PC-3 (cell line): ENCODE measurements at regions not wholly inside any gene's neighbourhood (a gene's known extent, or its start where the extent isn't known, plus 50 kb on each side); places are given as distances from the start of the nearest gene placed in this dataset.

Experiments
- EZH2phosphoT487 ChIP-seq: fragments of 300-600 bp; sonication (generic); IDR thresholded peaks from 2 replicates; pipeline ENCODE4 v1.6.1; 2018; ENCODE audit warnings: mild to moderate bottlenecking, antibody characterized with exemption, low read length, borderline replicate concordance
- TF ChIP-seq, protein P1 (sequence below): fragments of 300-600 bp; sonication (generic); conservative IDR thresholded peaks from 2 replicates; pipeline ENCODE4 v1.5.1; 2017; ENCODE audit warnings: antibody characterized with exemption, low read depth, mild to moderate bottlenecking, low read length

DNA sequence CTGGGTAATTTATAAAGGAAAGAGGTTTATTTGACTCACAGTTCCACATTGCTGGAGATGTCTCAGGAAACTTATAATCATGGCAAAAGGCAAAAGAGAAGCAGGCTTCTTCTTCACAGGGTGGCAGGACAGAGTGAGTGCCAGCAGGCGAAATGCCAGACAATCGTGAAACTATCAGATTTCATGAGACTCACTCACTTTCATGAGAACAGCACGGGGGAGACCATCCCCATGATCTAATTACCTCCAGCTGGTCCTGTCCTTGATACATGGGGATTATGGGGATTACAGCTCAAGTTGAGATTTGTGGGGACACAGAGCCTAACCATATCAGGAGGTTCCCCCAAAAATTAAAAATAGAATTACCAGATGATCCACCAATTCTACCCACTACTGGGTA lies 675.5 kb upstream of the SLC8A1 start:
- TF ChIP-seq, protein P1, sequence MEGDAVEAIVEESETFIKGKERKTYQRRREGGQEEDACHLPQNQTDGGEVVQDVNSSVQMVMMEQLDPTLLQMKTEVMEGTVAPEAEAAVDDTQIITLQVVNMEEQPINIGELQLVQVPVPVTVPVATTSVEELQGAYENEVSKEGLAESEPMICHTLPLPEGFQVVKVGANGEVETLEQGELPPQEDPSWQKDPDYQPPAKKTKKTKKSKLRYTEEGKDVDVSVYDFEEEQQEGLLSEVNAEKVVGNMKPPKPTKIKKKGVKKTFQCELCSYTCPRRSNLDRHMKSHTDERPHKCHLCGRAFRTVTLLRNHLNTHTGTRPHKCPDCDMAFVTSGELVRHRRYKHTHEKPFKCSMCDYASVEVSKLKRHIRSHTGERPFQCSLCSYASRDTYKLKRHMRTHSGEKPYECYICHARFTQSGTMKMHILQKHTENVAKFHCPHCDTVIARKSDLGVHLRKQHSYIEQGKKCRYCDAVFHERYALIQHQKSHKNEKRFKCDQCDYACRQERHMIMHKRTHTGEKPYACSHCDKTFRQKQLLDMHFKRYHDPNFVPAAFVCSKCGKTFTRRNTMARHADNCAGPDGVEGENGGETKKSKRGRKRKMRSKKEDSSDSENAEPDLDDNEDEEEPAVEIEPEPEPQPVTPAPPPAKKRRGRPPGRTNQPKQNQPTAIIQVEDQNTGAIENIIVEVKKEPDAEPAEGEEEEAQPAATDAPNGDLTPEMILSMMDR = no peak
- no peak for TF ChIP-seq EZH2phosphoT487
